OCI-LY7 (cell line): ENCODE measurements at regions not wholly inside any gene's neighbourhood (a gene's known extent, or its start where the extent isn't known, plus 50 kb on each side); places are given as distances from the start of the nearest gene placed in this dataset.

Experiments used
- BruUV-seq: library from RNA; stranded (reverse); fragments of 400-500 nt; replicated peaks from 2 replicates; lab custom pipeline; 2021; lab: Mats Ljungman, UMichigan
- CTCF ChIA-PET: fragments of 300-600 bp; sonication (Branson Sonifier 250); formaldehyde crosslinking; loops from one replicate; lab custom pipeline; 2022; ENCODE audit warnings: antibody characterized with exemption; ENCODE audit not compliant: unreplicated experiment; lab: Charles Lee
- POLR2A ChIA-PET: fragments of 300-600 bp; sonication (Branson Sonifier 250); formaldehyde crosslinking; loops from one replicate; lab custom pipeline; 2022; ENCODE audit warnings: antibody characterized with exemption; lab: Charles Lee
- DNase-seq: peaks from one replicate; pipeline ENCODE4 v3.0.0-alpha.2; 2015; ENCODE audit warnings: low spot score
- H2AFZ ChIP-seq: fragments of 200-600 bp; sonication (generic), shearing (Covaris generic); 2 replicates; pipeline ENCODE4 v1.6.1; 2014; ENCODE audit warnings: mild to moderate bottlenecking, antibody characterized with exemption, low read length, moderate library complexity
- H3K27ac ChIP-seq: fragments of 200-600 bp; sonication (generic); 2 replicates; pipeline ENCODE4 v1.5.1; 2014; ENCODE audit warnings: mixed run types, low read depth, mild to moderate bottlenecking, moderate library complexity, low read length, inconsistent platforms; ENCODE audit not compliant: poor library complexity, severe bottlenecking
- H3K36me3 ChIP-seq: fragments of 200-600 bp; sonication (generic); 2 replicates; pipeline ENCODE4 v1.6.1; 2014; ENCODE audit warnings: mild to moderate bottlenecking, antibody characterized with exemption, low read length, moderate library complexity, mixed read lengths; ENCODE audit not compliant: insufficient read depth
- H3K4me1 ChIP-seq: fragments of 200-600 bp; sonication (generic); 2 replicates; pipeline ENCODE4 v1.5.1; 2014; ENCODE audit warnings: mild to moderate bottlenecking, low read length; ENCODE audit not compliant: insufficient read depth, poor library complexity, severe bottlenecking
- H3K4me2 ChIP-seq: fragments of 200-600 bp; sonication (generic); 2 replicates; pipeline ENCODE4 v1.6.1; 2014; ENCODE audit warnings: mild to moderate bottlenecking, low read length
- H3K4me3 ChIP-seq: fragments of 200-600 bp; sonication (generic); 2 replicates; pipeline ENCODE4 v1.5.1; 2014; ENCODE audit warnings: mild to moderate bottlenecking, low read depth, low read length; ENCODE audit not compliant: poor library complexity, severe bottlenecking
- H3K79me2 ChIP-seq: fragments of 200-600 bp; sonication (generic); 2 replicates; pipeline ENCODE4 v1.6.1; 2016; ENCODE audit warnings: low read depth, mild to moderate bottlenecking, low read length, moderate library complexity, mixed read lengths; ENCODE audit not compliant: insufficient read depth
- H3K9me2 ChIP-seq: fragments of 200-600 bp; sonication (generic); 2 replicates; pipeline ENCODE4 v1.6.1; 2016; ENCODE audit warnings: mild to moderate bottlenecking, low read length, mixed read lengths; ENCODE audit not compliant: insufficient read depth
- H3K9me3 ChIP-seq: fragments of 200-600 bp; sonication (generic); 2 replicates; pipeline ENCODE4 v1.6.1; 2014; ENCODE audit warnings: mild to moderate bottlenecking, mixed run types, low read length, mixed read lengths
- H4K20me1 ChIP-seq: fragments of 200-600 bp; sonication (generic); 2 replicates; pipeline ENCODE4 v1.6.1; 2014; ENCODE audit warnings: mild to moderate bottlenecking, antibody characterized with exemption, low read length, moderate library complexity, mixed read lengths; ENCODE audit not compliant: insufficient read depth
- EZH2phosphoT487 ChIP-seq: fragments of 200-600 bp; sonication (generic); IDR thresholded peaks from 2 replicates; pipeline ENCODE4 v1.6.1; 2018; ENCODE audit warnings: low read depth, borderline replicate concordance, mild to moderate bottlenecking, mixed run types, antibody characterized with exemption, low read length, moderate library complexity, mixed read lengths
- intact Hi-C: fragments of 100-400 bp; cut with micrococcal nuclease; formaldehyde crosslinking; loops from one replicate; pipeline ENCODE4 v1.10.0; 2022; ENCODE audit not compliant: unreplicated experiment
- TF ChIP-seq, protein P1 (sequence below): fragments of 200-600 bp; sonication (generic); conservative IDR thresholded peaks from 2 replicates; pipeline ENCODE4 v1.5.1; 2014; ENCODE audit warnings: mild to moderate bottlenecking, antibody characterized with exemption, low read length, moderate library complexity, mixed read lengths

- Histone ChIP-seq H3K79me2 (no peaks in the 10 kb centered on the region), H3K4me1 (no peaks in the 10 kb centered on the region), H3K36me3 (no peaks in the 10 kb centered on the region), H3K9me2 (no peaks in the 10 kb centered on the region), H3K27ac (no peak overlapping the region), H4K20me1 (no peaks in the 10 kb centered on the region), H3K4me3 (no peak overlapping the region), H2AFZ (no peak overlapping the region), H3K9me3 (no peaks in the 10 kb centered on the region), H3K4me2 (no peak overlapping the region)
- no peak for TF ChIP-seq EZH2phosphoT487
- TF ChIP-seq, protein P1, sequence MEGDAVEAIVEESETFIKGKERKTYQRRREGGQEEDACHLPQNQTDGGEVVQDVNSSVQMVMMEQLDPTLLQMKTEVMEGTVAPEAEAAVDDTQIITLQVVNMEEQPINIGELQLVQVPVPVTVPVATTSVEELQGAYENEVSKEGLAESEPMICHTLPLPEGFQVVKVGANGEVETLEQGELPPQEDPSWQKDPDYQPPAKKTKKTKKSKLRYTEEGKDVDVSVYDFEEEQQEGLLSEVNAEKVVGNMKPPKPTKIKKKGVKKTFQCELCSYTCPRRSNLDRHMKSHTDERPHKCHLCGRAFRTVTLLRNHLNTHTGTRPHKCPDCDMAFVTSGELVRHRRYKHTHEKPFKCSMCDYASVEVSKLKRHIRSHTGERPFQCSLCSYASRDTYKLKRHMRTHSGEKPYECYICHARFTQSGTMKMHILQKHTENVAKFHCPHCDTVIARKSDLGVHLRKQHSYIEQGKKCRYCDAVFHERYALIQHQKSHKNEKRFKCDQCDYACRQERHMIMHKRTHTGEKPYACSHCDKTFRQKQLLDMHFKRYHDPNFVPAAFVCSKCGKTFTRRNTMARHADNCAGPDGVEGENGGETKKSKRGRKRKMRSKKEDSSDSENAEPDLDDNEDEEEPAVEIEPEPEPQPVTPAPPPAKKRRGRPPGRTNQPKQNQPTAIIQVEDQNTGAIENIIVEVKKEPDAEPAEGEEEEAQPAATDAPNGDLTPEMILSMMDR: no peak
- CTCF ChIA-PET: no interaction called here
- POLR2A ChIA-PET: interaction anchor here (0.6 to 1.3 kb wide), 2 partner anchors 213 to 1637 kb away, joined by 3 read pairs; no protein-coding TSS in a partner anchor
- BruUV-seq: no TSS peak
- DNase-seq: no peak
- intact Hi-C loops: no loop called here
Observed at GRCh38 chr9:27990524-27990923, 417.2 kb upstream of the C9orf72 start.

DNA sequence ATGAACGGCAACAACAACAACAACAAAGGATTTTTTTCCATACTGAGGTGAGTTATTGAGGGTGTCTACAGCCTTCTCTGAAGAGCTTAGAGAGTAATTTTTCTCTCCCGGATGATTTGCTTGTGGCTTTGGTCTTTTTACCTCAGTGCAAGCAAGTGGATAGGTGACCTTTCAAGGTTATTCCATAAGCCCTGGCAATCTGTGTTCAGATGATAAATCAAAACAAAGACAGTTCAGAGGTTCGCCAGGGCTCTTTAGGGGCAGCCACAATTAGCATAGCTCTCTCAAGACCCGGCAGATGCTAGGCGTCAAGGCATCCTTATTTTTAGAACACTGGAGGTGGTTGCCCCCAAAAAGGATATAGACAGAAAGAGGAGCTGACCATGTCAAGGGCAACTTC is 417.9 kb upstream of the C9orf72 start:
- no peak for DNase-seq
- no peak overlapping the region for H3K4me3 ChIP-seq
- CTCF ChIA-PET: no interaction called here
- H3K79me2 ChIP-seq: no peaks in the 10 kb centered on the region
- no peaks in the 10 kb centered on the region for H3K9me2 ChIP-seq
- TF ChIP-seq EZH2phosphoT487: no peak
- TF ChIP-seq, protein P1: no peak
- intact Hi-C loops: no loop called here
- H3K36me3 ChIP-seq: no peaks in the 10 kb centered on the region
- H3K27ac ChIP-seq: no peak overlapping the region
- H3K9me3 ChIP-seq: no peaks in the 10 kb centered on the region
- POLR2A ChIA-PET: interaction anchor here (0.6 kb wide), 2 partner anchors 647 to 1637 kb away, joined by 3 read pairs; no protein-coding TSS in a partner anchor
- H2AFZ ChIP-seq: no peak overlapping the region
- H3K4me2 ChIP-seq: no peak overlapping the region
- BruUV-seq: no TSS peak
- no peaks in the 10 kb centered on the region for H4K20me1 ChIP-seq
- H3K4me1 ChIP-seq: no peaks in the 10 kb centered on the region

- ChIA-PET CTCF (no interaction called here), POLR2A (interaction anchor here (0.8 kb wide), 1 partner anchor 1598 kb away, joined by 3 read pairs; no protein-coding TSS in a partner anchor)
- Histone ChIP-seq H3K9me3 (no peaks in the 10 kb centered on the region), H3K79me2 (no peaks in the 10 kb centered on the region), H3K4me1 (no peaks in the 10 kb centered on the region), H3K4me2 (no peak overlapping the region), H4K20me1 (no peaks in the 10 kb centered on the region), H3K4me3 (no peak overlapping the region), H3K27ac (no peak overlapping the region), H3K9me2 (no peaks in the 10 kb centered on the region), H2AFZ (no peak overlapping the region), H3K36me3 (no peaks in the 10 kb centered on the region)
- no peak for TF ChIP-seq EZH2phosphoT487
- TF ChIP-seq, protein P1: no peak
- intact Hi-C loops: no loop called here
- DNase-seq: no peak
- no TSS peak for BruUV-seq
Observed at GRCh38 chr9:28001096-28001495, 427.8 kb upstream of the C9orf72 start.
